ENCODE measurements at regions not wholly inside any gene's neighbourhood (a gene's known extent, or its start where the extent isn't known, plus 50 kb on each side); places are given as distances from the start of the nearest gene placed in this dataset.

- no peak overlapping the region for H3K4me3 ChIP-seq
- no peaks in the 10 kb centered on the region for H3K36me3 ChIP-seq
- ATAC-seq, result no peak
- no peaks in the 10 kb centered on the region for H3K9me3 ChIP-seq
- peaks cover 0 to 4% of the 10 kb centered on the region in 2 donors for H3K4me1 ChIP-seq
- in situ Hi-C loops (cut with MboI; ENCODE audit: low sequenced_read_pairs in 4 of 4) (no loop called here), intact Hi-C loops (cut with DNase I; ENCODE audit: low total_unique reads) (no loop called here)
- no peak for DNase-seq
- H3K27me3 ChIP-seq, result no peaks in the 10 kb centered on the region
- TF ChIP-seq POLR2A (IDR thresholded peaks at IDR 0.05), result no peak
- no peak for TF ChIP-seq CTCF (IDR thresholded peaks at IDR 0.05 in 4 of 5, conservative IDR thresholded peaks at IDR 0.05 in 1 of 5)
- no peak overlapping the region for H3K27ac ChIP-seq
These were observed 93.6 kb upstream of the IL6 start for GRCh38 chr7:22633286-22633953.

- TF ChIP-seq POLR2A (IDR thresholded peaks at IDR 0.05) (no peak), CTCF (IDR thresholded peaks at IDR 0.05 in 4 of 5, conservative IDR thresholded peaks at IDR 0.05 in 1 of 5) (no peak)
These were observed 94.3 kb upstream of the IL6 start for GRCh38 chr7:22632674-22633073.

GRCh38 chr7:22631730-22632129 lies 95.3 kb upstream of the IL6 start:
- intact Hi-C loops (cut with DNase I; ENCODE audit: low total_unique reads), result no loop called here
- H3K27me3 ChIP-seq, result no peaks in the 10 kb centered on the region
- H3K4me3 ChIP-seq, result no peak overlapping the region
- H3K27ac ChIP-seq, result no peak overlapping the region
- ATAC-seq, result no peak
- no peak for DNase-seq
- no peaks in the 10 kb centered on the region for H3K36me3 ChIP-seq
- no peak for TF ChIP-seq CTCF (IDR thresholded peaks at IDR 0.05 in 4 of 5, conservative IDR thresholded peaks at IDR 0.05 in 1 of 5)
- TF ChIP-seq POLR2A (IDR thresholded peaks at IDR 0.05), result no peak
- no peaks in the 10 kb centered on the region for H3K9me3 ChIP-seq
- in situ Hi-C loops (cut with MboI; ENCODE audit: low sequenced_read_pairs in 4 of 4), result no loop called here
- H3K4me1 ChIP-seq, result peaks cover 0 to 4% of the 10 kb centered on the region in 2 donors

More at GRCh38 chr7:22632674-22633073, 94.3 kb upstream of the IL6 start:
- DNase-seq (no peak), ATAC-seq (no peak)
- no peak overlapping the region for H3K4me3 ChIP-seq
- no peak overlapping the region for H3K27ac ChIP-seq
- H3K36me3 ChIP-seq, result no peaks in the 10 kb centered on the region
- in situ Hi-C loops (cut with MboI; ENCODE audit: low sequenced_read_pairs in 4 of 4) (no loop called here), intact Hi-C loops (cut with DNase I; ENCODE audit: low total_unique reads) (no loop called here)
- H3K9me3 ChIP-seq, result no peaks in the 10 kb centered on the region
- peaks cover 0 to 4% of the 10 kb centered on the region in 2 donors for H3K4me1 ChIP-seq
- H3K27me3 ChIP-seq, result no peaks in the 10 kb centered on the region

GRCh38 chr7:22630069-22630468 lies 96.9 kb upstream of the IL6 start:
- no peaks in the 10 kb centered on the region for H3K36me3 ChIP-seq
- intact Hi-C loops (cut with DNase I; ENCODE audit: low total_unique reads) (no loop called here), in situ Hi-C loops (cut with MboI; ENCODE audit: low sequenced_read_pairs in 4 of 4) (no loop called here)
- DNase-seq (no peak), ATAC-seq (no peak)
- no peaks in the 10 kb centered on the region for H3K9me3 ChIP-seq
- TF ChIP-seq CTCF (IDR thresholded peaks at IDR 0.05 in 4 of 5, conservative IDR thresholded peaks at IDR 0.05 in 1 of 5) (no peak), POLR2A (IDR thresholded peaks at IDR 0.05) (no peak)
- no peak overlapping the region for H3K4me3 ChIP-seq
- no peaks in the 10 kb centered on the region for H3K27me3 ChIP-seq
- peaks cover 0 to 4% of the 10 kb centered on the region in 2 donors for H3K4me1 ChIP-seq
- H3K27ac ChIP-seq, result no peak overlapping the region

GRCh38 chr7:22629056-22629455 lies 97.9 kb upstream of the IL6 start:
- intact Hi-C loops (cut with DNase I; ENCODE audit: low total_unique reads), result no loop called here
- no peak overlapping the region for H3K27ac ChIP-seq
- H3K9me3 ChIP-seq, result no peaks in the 10 kb centered on the region
- peaks cover 0 to 4% of the 10 kb centered on the region in 2 donors for H3K4me1 ChIP-seq
- no peaks in the 10 kb centered on the region for H3K36me3 ChIP-seq
- ATAC-seq (no peak), DNase-seq (no peak)
- TF ChIP-seq CTCF (IDR thresholded peaks at IDR 0.05 in 4 of 5, conservative IDR thresholded peaks at IDR 0.05 in 1 of 5) (no peak), POLR2A (IDR thresholded peaks at IDR 0.05) (no peak)
- in situ Hi-C loops (cut with MboI; ENCODE audit: low sequenced_read_pairs in 4 of 4), result no loop called here
- H3K4me3 ChIP-seq, result no peak overlapping the region
- H3K27me3 ChIP-seq, result no peaks in the 10 kb centered on the region

Measured in gastrocnemius medialis (tissue), 4 donors.